ENCODE measurements at regions not wholly inside any gene's neighbourhood (a gene's known extent, or its start where the extent isn't known, plus 50 kb on each side); places are given as distances from the start of the nearest gene placed in this dataset.

- TF ChIP-seq ZNF830 (tag by site-specific recombination; IDR thresholded peaks at IDR 0.05; ENCODE audit: low read depth) (no peak), PATZ1 (tag by site-specific recombination; IDR thresholded peaks at IDR 0.05) (no peak), ZNF394 (tag by site-specific recombination; IDR thresholded peaks at IDR 0.05; ENCODE audit: borderline replicate concordance) (peak; percentile 45; the same call in 1 of the 2 replicates), ZNF266 (tag by site-specific recombination; IDR thresholded peaks at IDR 0.05; ENCODE audit: low read depth) (peak; percentile 37; the same call in 1 of the 2 replicates), ELK4 (IDR thresholded peaks at IDR 0.05; ENCODE audit: borderline replicate concordance, low read depth, low read length) (no peak), ZNF660 (tag by site-specific recombination; IDR thresholded peaks at IDR 0.05) (no peak), ZNF174 (tag by site-specific recombination; IDR thresholded peaks at IDR 0.05) (no peak), REST (tag by site-specific recombination; IDR thresholded peaks at IDR 0.05) (peak; percentile 27; the same call in 1 of the 2 replicates), SETDB1 (IDR thresholded peaks at IDR 0.05; ENCODE audit: insufficient read length, low read length) (no peak), EGR2 (tag by site-specific recombination; IDR thresholded peaks at IDR 0.05; ENCODE audit: low read depth) (no peak), ZNF518A (tag by site-specific recombination; conservative IDR thresholded peaks at IDR 0.05; ENCODE audit: low read depth) (0 out of 2 replicates have a peak, but pooled peaks have one; percentile 45), ZNF48 (tag by site-specific recombination; IDR thresholded peaks at IDR 0.05) (no peak), ZNF561 (tag by site-specific recombination; IDR thresholded peaks at IDR 0.05; ENCODE audit: borderline replicate concordance) (no peak), OVOL3 (tag by site-specific recombination; IDR thresholded peaks at IDR 0.05) (no peak), ZNF596 (tag by site-specific recombination; IDR thresholded peaks at IDR 0.05) (no peak), SP2 (tag by site-specific recombination; IDR thresholded peaks at IDR 0.05) (no peak), BCL6B (tag by site-specific recombination; IDR thresholded peaks at IDR 0.05) (no peak), YY2 (tag by site-specific recombination; IDR thresholded peaks at IDR 0.05) (no peak), ZNF140 (tag by site-specific recombination; IDR thresholded peaks at IDR 0.05) (peak; percentile 33; the same call in 1 of the 2 replicates), ZNF560 (tag by site-specific recombination; IDR thresholded peaks at IDR 0.05; ENCODE audit: borderline replicate concordance) (no peak), ZNF423 (tag by site-specific recombination; IDR thresholded peaks at IDR 0.05) (no peak)
- TF ChIP-seq, protein P1, sequence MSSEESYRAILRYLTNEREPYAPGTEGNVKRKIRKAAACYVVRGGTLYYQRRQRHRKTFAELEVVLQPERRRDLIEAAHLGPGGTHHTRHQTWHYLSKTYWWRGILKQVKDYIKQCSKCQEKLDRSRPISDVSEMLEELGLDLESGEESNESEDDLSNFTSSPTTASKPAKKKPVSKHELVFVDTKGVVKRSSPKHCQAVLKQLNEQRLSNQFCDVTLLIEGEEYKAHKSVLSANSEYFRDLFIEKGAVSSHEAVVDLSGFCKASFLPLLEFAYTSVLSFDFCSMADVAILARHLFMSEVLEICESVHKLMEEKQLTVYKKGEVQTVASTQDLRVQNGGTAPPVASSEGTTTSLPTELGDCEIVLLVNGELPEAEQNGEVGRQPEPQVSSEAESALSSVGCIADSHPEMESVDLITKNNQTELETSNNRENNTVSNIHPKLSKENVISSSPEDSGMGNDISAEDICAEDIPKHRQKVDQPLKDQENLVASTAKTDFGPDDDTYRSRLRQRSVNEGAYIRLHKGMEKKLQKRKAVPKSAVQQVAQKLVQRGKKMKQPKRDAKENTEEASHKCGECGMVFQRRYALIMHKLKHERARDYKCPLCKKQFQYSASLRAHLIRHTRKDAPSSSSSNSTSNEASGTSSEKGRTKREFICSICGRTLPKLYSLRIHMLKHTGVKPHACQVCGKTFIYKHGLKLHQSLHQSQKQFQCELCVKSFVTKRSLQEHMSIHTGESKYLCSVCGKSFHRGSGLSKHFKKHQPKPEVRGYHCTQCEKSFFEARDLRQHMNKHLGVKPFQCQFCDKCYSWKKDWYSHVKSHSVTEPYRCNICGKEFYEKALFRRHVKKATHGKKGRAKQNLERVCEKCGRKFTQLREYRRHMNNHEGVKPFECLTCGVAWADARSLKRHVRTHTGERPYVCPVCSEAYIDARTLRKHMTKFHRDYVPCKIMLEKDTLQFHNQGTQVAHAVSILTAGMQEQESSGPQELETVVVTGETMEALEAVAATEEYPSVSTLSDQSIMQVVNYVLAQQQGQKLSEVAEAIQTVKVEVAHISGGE (tag by site-specific recombination; conservative IDR thresholded peaks at IDR 0.05; ENCODE audit: low read depth), result peak; percentile 58; the same call in 1 of the 2 replicates
These were observed 102.5 kb upstream of the PNPT1 start (continued) for GRCh38 chr2:55796121-55796520.

Measured in HEK293 (cell line).